ENCODE measurements at regions not wholly inside any gene's neighbourhood (a gene's known extent, or its start where the extent isn't known, plus 50 kb on each side); places are given as distances from the start of the nearest gene placed in this dataset.

DNA sequence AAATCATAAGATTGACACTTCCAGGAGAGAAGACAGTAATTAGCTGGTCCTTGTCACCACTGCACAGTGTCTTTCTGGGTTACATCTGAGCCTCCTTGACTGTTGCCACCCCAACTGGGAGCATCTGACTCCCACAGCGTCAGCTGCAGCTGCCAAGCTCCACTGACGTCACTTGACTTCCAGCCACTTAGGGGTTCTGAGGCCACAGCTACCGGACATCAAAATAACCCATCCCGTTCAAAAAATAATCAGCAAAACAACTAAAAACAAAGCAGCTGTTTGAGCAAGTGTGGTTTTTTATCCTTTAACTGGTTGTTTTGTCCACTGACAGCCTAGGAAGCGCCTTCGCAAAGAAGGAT is 206.5 kb upstream of the AGAP1 start:
- DNase-seq (ENCODE audit: low read depth in 4 of 4, low spot score in 3 of 4) = no peak

GRCh38 chr2:235291461-235291860 is 202.4 kb upstream of the AGAP1 start:
- DNase-seq (ENCODE audit: low read depth in 4 of 4, low spot score in 3 of 4) = no peak

GRCh38 chr2:235293061-235293460 is 200.8 kb upstream of the AGAP1 start:
- DNase-seq (ENCODE audit: low read depth in 4 of 4, low spot score in 3 of 4) = no peak

- no peak for DNase-seq (ENCODE audit: low read depth in 4 of 4, low spot score in 3 of 4)
Observed at GRCh38 chr2:235295831-235296230, 198.0 kb upstream of the AGAP1 start.

- no peak for DNase-seq (ENCODE audit: low read depth in 4 of 4, low spot score in 3 of 4)
Observed at GRCh38 chr2:235300368-235301201, 193.3 kb upstream of the AGAP1 start.

- no peak for DNase-seq (ENCODE audit: low read depth in 4 of 4, low spot score in 3 of 4)
Observed at GRCh38 chr2:235301202-235302076, 192.4 kb upstream of the AGAP1 start.

DNA sequence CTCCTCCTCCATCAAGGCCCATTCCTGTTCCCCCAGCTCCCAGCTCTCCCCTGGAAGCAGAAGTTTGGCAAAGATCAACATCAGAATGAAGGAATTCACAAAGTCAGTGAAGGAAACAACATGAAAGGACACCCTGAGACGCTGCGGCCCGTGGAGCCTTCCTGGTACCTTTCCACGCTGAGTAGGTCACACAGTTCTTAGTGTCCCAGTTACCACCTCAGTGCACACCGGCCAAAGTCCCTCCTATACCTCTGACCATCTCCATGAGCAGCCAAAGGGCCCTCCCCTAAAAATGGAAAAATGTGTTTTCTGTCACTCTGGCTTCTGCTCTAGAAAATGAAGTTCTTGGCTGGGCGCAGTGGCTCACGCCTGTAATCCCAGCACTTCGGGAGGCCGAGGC is 191.6 kb upstream of the AGAP1 start:
- no peak for DNase-seq (ENCODE audit: low read depth in 4 of 4, low spot score in 3 of 4)

DNA sequence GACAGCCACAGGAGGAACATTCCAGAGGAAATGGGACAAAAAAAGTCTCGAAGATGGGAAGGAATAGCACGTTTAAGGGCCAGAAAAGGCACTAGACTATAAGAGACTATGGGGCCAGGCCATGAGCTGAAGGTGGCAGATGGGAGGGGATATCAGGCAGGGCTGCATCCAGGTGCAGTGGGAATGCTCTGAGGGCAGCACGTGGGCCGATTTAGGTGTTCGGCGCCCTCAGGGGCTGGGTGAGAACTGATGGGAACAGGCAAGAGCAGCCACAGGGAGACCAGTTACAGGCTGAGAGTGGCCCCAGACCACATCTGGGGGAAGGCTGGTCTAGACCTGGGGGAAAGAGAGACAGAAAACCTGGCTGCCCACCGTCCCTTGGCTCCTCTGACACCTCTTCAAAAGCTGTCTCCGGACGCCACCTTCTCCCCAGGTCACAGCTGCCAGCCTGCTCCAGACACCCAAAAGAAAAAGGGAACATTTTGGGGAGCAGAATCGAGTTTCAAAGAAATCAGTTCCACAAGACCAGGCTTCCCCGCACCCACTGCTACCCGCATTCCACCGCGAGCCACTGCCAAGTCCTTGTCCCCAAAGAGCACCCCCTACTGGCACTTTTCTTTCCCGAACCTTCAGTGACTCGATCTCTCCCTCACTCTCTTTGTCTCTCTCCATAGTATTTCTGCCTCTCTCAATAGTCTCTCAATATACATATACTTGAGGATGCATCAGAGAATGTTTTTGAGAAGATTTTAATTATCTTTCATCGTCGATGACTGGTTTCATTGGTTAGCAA is 190.1 kb upstream of the AGAP1 start:
- no peak for DNase-seq (ENCODE audit: low read depth in 4 of 4, low spot score in 3 of 4)

- no peak for DNase-seq (ENCODE audit: low read depth in 4 of 4, low spot score in 3 of 4)
Observed at GRCh38 chr2:235305678-235306077, 188.2 kb upstream of the AGAP1 start.

DNA sequence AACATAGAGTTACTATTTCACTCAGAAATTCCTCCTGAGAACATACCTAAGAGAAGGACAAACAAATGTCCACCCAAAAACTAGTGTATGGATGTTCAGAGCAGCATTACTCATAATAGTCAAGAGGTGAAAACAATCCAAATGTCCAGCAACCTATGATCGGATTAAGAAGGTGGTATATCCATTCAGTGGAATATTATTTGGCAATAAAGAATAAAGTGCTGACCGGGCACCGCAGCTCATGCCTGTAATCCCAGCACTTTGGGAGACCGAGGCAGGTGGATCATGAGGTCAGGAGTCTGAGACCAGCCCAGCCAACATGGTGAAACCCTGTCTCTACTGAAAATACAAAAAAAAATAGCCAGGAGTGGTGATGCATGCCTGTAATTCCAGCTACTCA is 182.8 kb upstream of the AGAP1 start:
- no peak for DNase-seq (ENCODE audit: low read depth in 4 of 4, low spot score in 3 of 4)

GRCh38 chr2:235312571-235312970 is 181.3 kb upstream of the AGAP1 start:
- DNase-seq (ENCODE audit: low read depth in 4 of 4, low spot score in 3 of 4) = no peak

DNA sequence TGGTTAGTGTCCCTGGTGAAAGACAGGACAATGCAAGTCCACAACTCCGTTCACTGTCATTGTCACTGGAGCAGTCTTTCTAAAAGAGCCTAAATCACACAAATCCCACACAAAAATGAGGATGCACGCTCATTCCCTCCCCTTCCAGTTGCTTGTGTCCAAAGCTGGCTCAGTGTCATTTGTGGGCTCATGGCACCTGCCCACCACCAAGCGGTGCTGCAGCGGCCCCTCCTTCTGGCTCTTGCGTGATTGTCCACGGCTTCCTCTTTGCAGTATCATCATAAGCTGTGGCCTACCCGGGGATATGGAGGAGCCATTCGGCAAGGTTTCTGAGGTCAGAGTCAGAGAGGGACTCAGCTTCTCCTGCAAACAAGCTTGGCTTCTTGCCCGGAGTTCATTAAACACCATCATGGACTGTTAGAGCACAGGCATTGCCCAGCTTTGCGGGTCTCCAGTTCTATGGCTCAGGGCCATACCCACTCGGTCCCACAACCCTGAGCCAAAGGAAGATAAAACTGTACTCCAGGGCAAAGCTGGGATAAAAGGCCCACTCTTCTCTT is 179.4 kb upstream of the AGAP1 start:
- DNase-seq (ENCODE audit: low read depth in 4 of 4, low spot score in 3 of 4) = no peak

DNA sequence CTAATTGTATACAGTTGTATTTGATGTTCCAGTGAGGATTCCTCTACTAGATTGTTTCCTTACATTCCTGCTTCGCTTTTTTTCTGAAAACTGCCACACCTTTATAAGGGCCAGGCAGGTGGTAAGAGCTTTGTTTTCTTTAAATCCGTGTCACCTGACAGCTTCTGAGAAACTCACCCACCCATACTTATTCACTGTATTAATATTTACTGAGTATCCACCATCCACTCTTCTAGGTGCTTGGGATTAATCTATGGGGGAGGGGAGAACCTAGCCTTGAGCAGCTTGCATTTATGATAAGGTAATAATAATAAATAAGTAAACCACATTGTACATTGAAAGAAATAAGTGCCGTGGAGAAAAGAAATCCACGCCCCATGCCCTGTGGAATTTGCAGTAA is 174.7 kb upstream of the AGAP1 start:
- DNase-seq (ENCODE audit: low read depth in 4 of 4, low spot score in 3 of 4) = no peak

DNA sequence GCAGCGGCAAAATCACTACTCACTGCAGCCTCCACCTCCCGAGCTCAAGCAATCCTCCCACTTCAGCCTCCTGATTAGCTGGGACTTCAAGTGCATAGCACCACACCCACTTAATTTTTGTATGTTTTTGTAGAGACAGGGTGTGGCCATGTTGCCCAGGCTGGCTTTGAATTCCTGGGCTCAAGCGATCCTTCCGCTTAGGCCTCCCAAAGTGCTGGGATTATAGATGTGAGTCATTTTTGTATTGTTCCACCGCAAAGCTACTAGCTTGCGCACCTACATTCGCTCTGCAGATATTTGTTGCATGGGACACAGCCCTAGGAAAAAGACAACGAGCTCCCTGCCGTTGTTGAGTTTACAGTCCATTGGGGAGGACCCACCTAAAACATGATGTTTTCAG is 173.5 kb upstream of the AGAP1 start:
- no peak for DNase-seq (ENCODE audit: low read depth in 4 of 4, low spot score in 3 of 4)

GRCh38 chr2:235324324-235324723 is 169.5 kb upstream of the AGAP1 start:
- no peak for DNase-seq (ENCODE audit: low read depth in 4 of 4, low spot score in 3 of 4)

GRCh38 chr2:235325151-235325550 is 168.7 kb upstream of the AGAP1 start:
- DNase-seq (ENCODE audit: low read depth in 4 of 4, low spot score in 3 of 4) = no peak

DNA sequence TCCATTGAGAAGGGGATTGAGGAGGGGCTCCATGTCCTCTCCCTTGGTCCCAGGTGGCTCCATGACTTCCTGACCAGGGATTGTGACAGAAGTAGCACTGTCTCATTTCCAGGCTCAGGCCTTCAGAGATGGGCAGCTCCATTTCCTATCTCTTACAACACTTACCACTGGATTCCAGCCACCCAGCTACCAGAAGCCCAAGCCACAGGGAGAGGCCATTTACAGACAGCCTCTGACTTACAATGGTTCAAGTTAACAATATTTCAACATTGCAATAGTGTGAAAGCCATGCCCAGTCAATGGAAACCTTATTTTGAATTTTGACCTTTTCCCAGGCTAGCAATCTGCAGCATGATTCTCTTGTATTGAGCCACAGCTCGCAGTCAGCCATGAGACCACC is 164.9 kb upstream of the AGAP1 start:
- no peak for DNase-seq (ENCODE audit: low read depth in 4 of 4, low spot score in 3 of 4)

- DNase-seq (ENCODE audit: low read depth in 4 of 4, low spot score in 3 of 4) = no peak
Observed at GRCh38 chr2:235330775-235331451, 162.9 kb upstream of the AGAP1 start.

DNA sequence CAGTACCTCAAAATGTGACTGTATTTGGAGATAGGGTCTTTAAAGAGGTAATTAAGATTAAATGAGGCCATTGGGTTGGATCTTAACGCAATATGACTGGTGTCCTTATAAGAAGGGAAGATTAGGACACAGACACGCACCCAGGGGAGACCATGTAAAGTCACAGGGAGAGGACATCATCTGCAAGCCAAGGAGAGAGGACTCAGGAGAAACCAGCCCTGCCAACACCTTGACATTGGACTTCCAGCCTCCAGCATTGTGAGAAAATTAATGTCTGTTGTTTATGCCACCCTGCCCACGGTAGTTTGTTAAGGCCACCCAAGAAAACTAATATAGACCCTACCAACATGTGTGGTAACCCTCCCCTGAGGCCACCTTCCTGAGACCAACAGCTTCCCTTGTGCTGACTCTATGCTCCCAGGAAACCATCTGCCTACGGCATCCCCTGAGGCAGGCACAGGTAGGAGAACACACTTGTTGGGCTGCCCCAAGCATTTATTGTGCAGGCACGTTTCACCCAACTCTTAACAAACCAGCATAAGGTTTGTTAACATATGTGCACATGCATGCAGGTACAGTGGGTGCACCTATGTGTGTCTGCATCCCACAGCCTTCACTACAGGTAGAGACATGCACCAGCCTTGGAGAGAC is 161.5 kb upstream of the AGAP1 start:
- DNase-seq (ENCODE audit: low read depth in 4 of 4, low spot score in 3 of 4) = no peak

DNA sequence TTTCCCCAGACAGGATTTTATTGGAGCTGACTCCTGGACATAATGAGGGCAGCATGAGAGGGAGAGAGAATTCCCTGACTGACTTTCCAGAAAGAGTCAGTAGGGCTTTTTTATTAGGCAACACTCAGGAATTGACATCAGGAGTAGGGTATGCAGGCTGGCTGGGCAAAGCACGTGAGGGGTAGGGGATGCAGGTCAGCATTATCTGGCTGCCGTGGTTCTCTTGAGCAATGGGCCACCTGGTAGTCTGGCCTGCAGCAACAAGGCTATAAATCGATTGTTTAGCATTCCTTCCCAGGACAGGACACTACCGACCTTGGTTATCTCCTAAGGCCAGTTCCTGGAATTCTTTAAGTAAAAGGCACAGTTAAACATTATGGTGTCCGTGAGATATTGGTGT is 160.8 kb upstream of the AGAP1 start:
- DNase-seq (ENCODE audit: low read depth in 4 of 4, low spot score in 3 of 4) = no peak
